Osteoblast (primary cell): ENCODE measurements at regions not wholly inside any gene's neighbourhood (a gene's known extent, or its start where the extent isn't known, plus 50 kb on each side); places are given as distances from the start of the nearest gene placed in this dataset.
A peak's percentile ranks its signal among the peaks of the same experiment; 100 is the strongest.

ENCODE experiments used
- DNase-seq: peaks from one replicate; pipeline ENCODE4 v3.0.0; 2011; ENCODE audit warnings: low spot score, mixed read lengths; ENCODE audit not compliant: insufficient read length; ENCODE audit errors: missing footprints
- H2AFZ ChIP-seq: 2 replicates; pipeline ENCODE4 v1.6.0; 2011; ENCODE audit warnings: mild to moderate bottlenecking, low read length
- H3K27ac ChIP-seq: 2 replicates; pipeline ENCODE4 v1.5.1; 2011; ENCODE audit warnings: mild to moderate bottlenecking, low read depth, low read length, moderate library complexity
- H3K27me3 ChIP-seq: 2 replicates; pipeline ENCODE4 v1.6.0; 2012; ENCODE audit warnings: mild to moderate bottlenecking, control low read depth, inconsistent platforms, low read length, moderate library complexity; ENCODE audit not compliant: insufficient read depth
- H3K36me3 ChIP-seq: 2 replicates; pipeline ENCODE4 v1.5.1; 2011; ENCODE audit warnings: mild to moderate bottlenecking, low read length, control low read depth, moderate library complexity; ENCODE audit not compliant: insufficient read depth
- H3K4me1 ChIP-seq: 2 replicates; pipeline ENCODE4 v1.5.1; 2011; ENCODE audit warnings: mild to moderate bottlenecking, low read length, control low read depth, moderate library complexity; ENCODE audit not compliant: insufficient read depth
- H3K4me2 ChIP-seq: 2 replicates; pipeline ENCODE4 v1.6.0; 2011; ENCODE audit warnings: mild to moderate bottlenecking, low read length; ENCODE audit not compliant: insufficient read depth
- H3K4me3 ChIP-seq: fragments of 200-600 bp; sonication (generic); 3 replicates; pipeline ENCODE4 v1.5.1; 2012; ENCODE audit warnings: mild to moderate bottlenecking, low read length, inconsistent platforms; ENCODE audit not compliant: insufficient read depth
- H3K79me2 ChIP-seq: 2 replicates; pipeline ENCODE4 v1.6.0; 2012; ENCODE audit warnings: mild to moderate bottlenecking, low read length, control low read depth, inconsistent platforms; ENCODE audit not compliant: insufficient read depth
- H3K9me3 ChIP-seq: 2 replicates; pipeline ENCODE4 v1.5.1; 2011; ENCODE audit warnings: low read depth, low read length, control low read depth
- H4K20me1 ChIP-seq: 2 replicates; pipeline ENCODE4 v1.6.0; 2012; ENCODE audit warnings: mild to moderate bottlenecking, low read length, control low read depth; ENCODE audit not compliant: insufficient read depth
- TF ChIP-seq, protein P1 (sequence below): IDR thresholded peaks from 2 replicates; pipeline ENCODE4 v1.5.1; 2011; ENCODE audit warnings: mild to moderate bottlenecking, low read depth, low read length, moderate library complexity; ENCODE audit errors: extremely low read depth

DNA sequence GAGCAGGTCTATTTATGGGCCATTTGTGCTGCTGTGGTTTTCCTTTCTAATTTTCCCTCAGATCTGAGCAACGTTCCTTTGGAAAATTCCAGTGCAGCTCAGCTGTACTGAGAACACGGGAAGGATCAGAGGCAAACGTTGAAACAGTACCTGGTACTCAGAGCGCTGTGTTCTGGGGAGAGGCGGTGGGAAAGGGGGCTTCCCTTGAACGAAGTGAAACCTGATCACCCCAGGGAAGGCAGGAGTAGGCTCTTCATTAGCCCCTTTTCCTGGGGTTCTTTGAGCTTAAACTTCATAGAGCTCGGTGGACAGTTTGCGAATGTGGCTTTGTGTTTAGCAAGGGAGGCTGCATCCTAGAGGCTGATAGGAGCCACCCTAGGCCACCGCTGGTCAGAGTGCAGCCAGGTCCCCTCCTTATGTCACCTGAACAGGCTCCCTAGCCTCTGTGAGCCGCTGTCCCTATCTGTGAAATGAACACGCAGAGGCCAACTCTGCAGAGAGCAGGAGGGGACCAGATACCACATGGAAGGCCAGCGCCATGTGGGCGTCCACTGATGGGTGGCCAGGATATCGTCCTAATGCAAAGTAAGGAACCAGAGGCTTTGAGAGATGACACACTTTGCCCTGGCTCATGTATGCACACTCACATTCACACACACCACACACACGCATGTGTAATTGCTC, 1464.8 kb downstream of the BRD1 start:
- H3K9me3 ChIP-seq = peaks cover 2% of the 10 kb centered on the region
- no peaks in the 10 kb centered on the region for H3K27me3 ChIP-seq
- H2AFZ ChIP-seq = no peak overlapping the region
- peak; percentile 65 for DNase-seq
- no peaks in the 10 kb centered on the region for H3K36me3 ChIP-seq
- H3K4me3 ChIP-seq = no peak overlapping the region
- no peaks in the 10 kb centered on the region for H3K4me1 ChIP-seq
- no peak overlapping the region for H3K27ac ChIP-seq
- H3K79me2 ChIP-seq = no peaks in the 10 kb centered on the region
- TF ChIP-seq, protein P1, sequence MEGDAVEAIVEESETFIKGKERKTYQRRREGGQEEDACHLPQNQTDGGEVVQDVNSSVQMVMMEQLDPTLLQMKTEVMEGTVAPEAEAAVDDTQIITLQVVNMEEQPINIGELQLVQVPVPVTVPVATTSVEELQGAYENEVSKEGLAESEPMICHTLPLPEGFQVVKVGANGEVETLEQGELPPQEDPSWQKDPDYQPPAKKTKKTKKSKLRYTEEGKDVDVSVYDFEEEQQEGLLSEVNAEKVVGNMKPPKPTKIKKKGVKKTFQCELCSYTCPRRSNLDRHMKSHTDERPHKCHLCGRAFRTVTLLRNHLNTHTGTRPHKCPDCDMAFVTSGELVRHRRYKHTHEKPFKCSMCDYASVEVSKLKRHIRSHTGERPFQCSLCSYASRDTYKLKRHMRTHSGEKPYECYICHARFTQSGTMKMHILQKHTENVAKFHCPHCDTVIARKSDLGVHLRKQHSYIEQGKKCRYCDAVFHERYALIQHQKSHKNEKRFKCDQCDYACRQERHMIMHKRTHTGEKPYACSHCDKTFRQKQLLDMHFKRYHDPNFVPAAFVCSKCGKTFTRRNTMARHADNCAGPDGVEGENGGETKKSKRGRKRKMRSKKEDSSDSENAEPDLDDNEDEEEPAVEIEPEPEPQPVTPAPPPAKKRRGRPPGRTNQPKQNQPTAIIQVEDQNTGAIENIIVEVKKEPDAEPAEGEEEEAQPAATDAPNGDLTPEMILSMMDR = no peak
- H4K20me1 ChIP-seq = no peaks in the 10 kb centered on the region
- H3K4me2 ChIP-seq = no peak overlapping the region

DNA sequence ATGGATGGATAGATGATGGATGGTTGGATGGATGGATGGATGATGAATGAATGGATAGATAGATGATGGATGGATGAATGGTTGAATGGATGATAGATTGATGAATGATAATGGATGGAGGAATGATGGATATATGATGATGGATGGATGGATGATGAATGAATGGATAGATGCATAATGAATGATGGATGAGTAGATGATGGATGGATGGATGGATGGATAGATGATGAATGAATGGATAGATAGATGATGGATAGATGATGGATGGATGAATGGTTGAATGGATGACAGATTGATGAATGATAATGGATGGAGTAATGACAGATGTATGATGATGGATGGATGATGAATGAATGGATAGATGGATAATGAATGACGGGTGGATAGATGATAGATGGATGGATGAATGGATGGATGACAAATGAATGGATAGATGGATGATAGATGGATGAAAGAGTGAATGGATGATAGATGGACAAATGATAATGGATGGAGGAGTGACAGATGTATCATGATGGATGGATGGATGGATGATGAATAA, 1466.5 kb downstream of the BRD1 start:
- Histone ChIP-seq H3K36me3 (no peaks in the 10 kb centered on the region), H4K20me1 (no peaks in the 10 kb centered on the region), H3K4me2 (no peak overlapping the region), H3K9me3 (peaks cover 2% of the 10 kb centered on the region), H3K27me3 (no peaks in the 10 kb centered on the region), H3K79me2 (no peaks in the 10 kb centered on the region), H2AFZ (no peak overlapping the region), H3K4me3 (no peak overlapping the region), H3K27ac (no peak overlapping the region), H3K4me1 (no peaks in the 10 kb centered on the region)
- TF ChIP-seq, protein P1 = no peak
- DNase-seq = no peak

DNA sequence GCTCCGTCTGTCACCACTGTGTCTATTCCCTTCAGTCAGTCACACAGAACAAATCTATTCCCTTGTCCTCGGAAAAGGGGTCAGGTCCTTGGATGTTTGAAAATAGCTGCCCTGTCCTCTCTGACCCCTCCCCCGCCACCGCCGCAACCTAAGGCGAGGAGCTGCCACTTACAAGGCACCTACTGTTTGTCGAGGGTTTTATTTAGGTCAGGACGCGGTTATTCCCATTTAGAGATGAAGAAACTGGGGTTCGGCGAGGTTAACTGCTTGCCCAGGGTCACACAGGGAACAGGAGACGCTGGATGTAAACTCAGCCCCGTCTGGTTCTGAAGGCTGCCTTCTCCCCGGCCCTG, 1468.1 kb downstream of the BRD1 start:
- no peaks in the 10 kb centered on the region for H3K4me1 ChIP-seq
- no peaks in the 10 kb centered on the region for H3K79me2 ChIP-seq
- peak; percentile 15 for DNase-seq
- peaks cover 2% of the 10 kb centered on the region for H3K9me3 ChIP-seq
- H3K27me3 ChIP-seq = no peaks in the 10 kb centered on the region
- no peak overlapping the region for H3K4me3 ChIP-seq
- no peaks in the 10 kb centered on the region for H3K36me3 ChIP-seq
- TF ChIP-seq, protein P1 = no peak
- H3K27ac ChIP-seq = no peak overlapping the region
- H4K20me1 ChIP-seq = no peaks in the 10 kb centered on the region
- no peak overlapping the region for H2AFZ ChIP-seq
- H3K4me2 ChIP-seq = no peak overlapping the region

DNA sequence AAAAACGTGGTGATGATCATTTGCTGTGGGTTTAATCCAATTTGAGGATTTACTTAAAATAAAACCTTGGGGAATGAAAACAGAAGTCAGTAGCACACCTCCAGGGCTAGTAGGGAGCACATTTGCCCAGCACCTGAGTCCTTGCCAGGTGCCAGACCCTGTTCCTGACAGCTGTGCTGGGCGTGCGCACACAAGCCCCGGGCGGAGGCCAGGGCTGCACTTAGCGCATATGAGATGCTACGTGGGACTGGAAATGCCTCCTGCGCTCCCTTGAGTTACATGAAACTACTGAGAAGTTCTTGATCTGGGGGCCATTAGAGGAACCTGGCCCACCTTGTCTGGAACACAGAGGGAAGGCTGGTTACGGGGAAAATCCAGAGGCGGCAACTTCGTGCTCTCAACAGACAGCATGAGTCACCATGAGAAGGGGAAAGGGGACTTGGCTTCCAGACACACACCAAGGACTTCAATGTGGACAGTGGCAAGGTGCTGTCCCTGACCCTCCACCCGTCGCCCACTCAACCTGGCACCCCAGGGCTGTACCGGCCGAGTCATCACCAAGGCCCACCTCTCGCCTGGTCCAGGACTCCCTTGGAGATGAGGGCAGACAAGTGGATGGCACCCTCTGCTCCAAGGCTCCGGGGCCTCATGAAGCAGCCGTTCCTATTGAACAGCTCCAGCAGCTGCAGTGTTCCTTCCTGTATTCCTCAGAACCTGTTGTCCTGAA, 1468.6 kb downstream of the BRD1 start:
- H3K27ac ChIP-seq = no peak overlapping the region

More for the DNA sequence above, 1468.6 kb downstream of the BRD1 start:
- Histone ChIP-seq H3K4me2 (no peak overlapping the region), H3K4me3 (no peak overlapping the region), H3K27me3 (no peaks in the 10 kb centered on the region), H3K9me3 (peaks cover 2% of the 10 kb centered on the region), H3K79me2 (no peaks in the 10 kb centered on the region), H3K4me1 (no peaks in the 10 kb centered on the region), H2AFZ (no peak overlapping the region), H3K36me3 (no peaks in the 10 kb centered on the region), H4K20me1 (no peaks in the 10 kb centered on the region)
- DNase-seq = peak; percentile 73
- TF ChIP-seq, protein P1 = no peak
